ENCODE measurements at regions not wholly inside any gene's neighbourhood (a gene's known extent, or its start where the extent isn't known, plus 50 kb on each side); places are given as distances from the start of the nearest gene placed in this dataset.
"Not testable (repeated sequence)": the region's sequence is repeated elsewhere in the genome, so short reads cannot be mapped to it uniquely, and the experiment has no call there.

DNA sequence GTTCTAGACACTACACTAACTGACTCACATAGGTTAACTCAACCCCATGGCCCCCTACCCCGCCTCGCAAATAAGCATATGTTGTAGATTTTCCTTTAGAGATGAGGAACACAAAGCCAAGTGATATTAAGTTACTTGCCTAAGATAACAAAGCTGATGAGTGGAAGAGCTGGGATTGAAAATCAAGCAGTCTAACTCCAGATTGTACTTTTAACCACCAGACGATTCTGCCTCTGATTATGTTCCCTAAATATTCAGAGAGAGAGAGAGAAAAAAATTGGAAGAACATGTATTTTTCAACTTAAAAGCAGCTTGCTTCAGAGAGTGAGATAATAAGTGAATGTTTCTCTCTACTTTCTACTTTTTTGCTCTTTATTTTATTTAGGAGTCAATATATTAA is 66.9 kb upstream of the THBS1 start:
- CTCF ChIA-PET: interaction anchor here (1.0 kb wide), 1 partner anchor 12 kb away, joined by 3 read pairs; no protein-coding TSS in a partner anchor
- POLR2A ChIA-PET: no interaction called here
- DNase-seq (ENCODE audit: extremely low spot score): no peak
- TF ChIP-seq, protein P1, sequence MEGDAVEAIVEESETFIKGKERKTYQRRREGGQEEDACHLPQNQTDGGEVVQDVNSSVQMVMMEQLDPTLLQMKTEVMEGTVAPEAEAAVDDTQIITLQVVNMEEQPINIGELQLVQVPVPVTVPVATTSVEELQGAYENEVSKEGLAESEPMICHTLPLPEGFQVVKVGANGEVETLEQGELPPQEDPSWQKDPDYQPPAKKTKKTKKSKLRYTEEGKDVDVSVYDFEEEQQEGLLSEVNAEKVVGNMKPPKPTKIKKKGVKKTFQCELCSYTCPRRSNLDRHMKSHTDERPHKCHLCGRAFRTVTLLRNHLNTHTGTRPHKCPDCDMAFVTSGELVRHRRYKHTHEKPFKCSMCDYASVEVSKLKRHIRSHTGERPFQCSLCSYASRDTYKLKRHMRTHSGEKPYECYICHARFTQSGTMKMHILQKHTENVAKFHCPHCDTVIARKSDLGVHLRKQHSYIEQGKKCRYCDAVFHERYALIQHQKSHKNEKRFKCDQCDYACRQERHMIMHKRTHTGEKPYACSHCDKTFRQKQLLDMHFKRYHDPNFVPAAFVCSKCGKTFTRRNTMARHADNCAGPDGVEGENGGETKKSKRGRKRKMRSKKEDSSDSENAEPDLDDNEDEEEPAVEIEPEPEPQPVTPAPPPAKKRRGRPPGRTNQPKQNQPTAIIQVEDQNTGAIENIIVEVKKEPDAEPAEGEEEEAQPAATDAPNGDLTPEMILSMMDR (IDR thresholded peaks at IDR 0.05; ENCODE audit: control extremely low read depth, extremely low read depth, low read depth, missing control alignments): no peak

DNA sequence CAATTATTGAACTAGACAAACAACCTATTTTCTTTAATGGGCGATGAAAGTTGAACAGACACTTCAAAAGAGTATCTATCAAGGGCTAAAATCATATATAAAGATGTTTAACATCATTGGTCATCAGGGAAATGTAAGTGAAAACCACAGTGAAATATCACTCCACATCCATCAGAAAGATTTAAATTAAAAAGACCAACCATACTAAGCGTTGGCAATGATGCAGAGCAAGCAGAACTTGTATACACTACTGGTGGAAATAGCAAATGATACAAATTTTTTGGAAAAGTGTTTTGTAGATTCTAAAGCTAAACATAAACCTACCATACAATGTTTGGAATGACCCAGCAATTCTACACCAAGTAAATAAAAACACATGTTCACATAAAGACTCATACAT is 65.9 kb upstream of the THBS1 start:
- ChIA-PET POLR2A (no interaction called here), CTCF (no interaction called here)
- TF ChIP-seq, protein P1 (IDR thresholded peaks at IDR 0.05; ENCODE audit: control extremely low read depth, extremely low read depth, low read depth, missing control alignments): no peak
- DNase-seq (ENCODE audit: extremely low spot score): no peak

DNA sequence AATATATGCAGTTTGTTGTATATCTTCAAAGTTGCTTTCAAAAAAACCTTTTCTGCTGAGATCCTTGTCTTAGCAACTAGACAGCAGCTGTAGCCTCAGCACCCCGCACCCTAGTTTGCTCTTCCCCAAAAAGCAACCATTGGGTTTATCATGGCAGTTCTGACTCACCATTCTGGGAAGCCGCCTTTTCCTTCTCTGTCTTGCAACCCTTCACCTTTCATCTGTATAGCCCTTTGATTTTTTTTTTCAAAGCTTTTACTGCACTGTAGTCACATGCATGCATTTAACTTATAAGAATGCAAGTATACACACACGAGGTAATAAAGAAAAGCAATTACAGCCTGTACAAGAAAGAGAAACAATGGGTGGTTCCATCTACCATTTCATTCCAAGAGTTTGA is 65.1 kb upstream of the THBS1 start:
- TF ChIP-seq, protein P1 (IDR thresholded peaks at IDR 0.05; ENCODE audit: control extremely low read depth, extremely low read depth, low read depth, missing control alignments): no peak
- DNase-seq (ENCODE audit: extremely low spot score): no peak
- ChIA-PET CTCF (no interaction called here), POLR2A (no interaction called here)

DNA sequence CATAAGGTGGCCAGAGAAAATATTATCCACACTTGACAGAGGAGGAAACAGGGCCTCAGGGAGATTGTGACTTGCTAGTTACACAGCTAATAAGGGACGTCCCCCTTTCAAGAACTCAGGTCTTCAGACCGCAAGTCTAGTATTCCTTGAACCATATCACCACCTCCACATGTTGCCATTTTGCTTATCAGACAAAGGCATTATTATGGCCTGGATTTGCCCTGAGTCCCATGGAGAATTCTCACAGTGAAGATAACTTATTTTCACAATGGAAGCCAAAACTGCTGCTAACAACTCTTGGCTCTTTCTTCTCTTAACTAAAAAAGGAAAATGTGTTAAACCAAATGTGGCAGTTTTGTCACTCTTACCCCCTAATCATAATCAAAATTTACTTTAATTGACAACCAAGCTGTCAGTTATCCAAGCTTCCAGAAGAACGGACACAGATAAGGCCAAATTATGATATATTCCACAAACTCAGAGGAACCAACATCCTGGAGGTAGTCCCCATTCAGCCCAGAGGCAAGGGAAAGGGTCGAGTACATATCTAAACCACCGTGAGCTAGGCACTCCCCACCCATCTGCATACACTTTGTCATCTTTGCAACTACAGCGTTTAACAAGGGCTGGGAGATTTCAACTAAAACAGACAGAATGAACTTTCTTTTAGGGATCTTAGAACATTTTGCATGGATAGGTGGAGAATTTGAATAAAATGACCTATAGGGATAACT is 63.6 kb upstream of the THBS1 start:
- TF ChIP-seq, protein P1 (IDR thresholded peaks at IDR 0.05; ENCODE audit: control extremely low read depth, extremely low read depth, low read depth, missing control alignments): no peak
- CTCF ChIA-PET: no interaction called here
- POLR2A ChIA-PET: no interaction called here
- no peak for DNase-seq (ENCODE audit: extremely low spot score)

DNA sequence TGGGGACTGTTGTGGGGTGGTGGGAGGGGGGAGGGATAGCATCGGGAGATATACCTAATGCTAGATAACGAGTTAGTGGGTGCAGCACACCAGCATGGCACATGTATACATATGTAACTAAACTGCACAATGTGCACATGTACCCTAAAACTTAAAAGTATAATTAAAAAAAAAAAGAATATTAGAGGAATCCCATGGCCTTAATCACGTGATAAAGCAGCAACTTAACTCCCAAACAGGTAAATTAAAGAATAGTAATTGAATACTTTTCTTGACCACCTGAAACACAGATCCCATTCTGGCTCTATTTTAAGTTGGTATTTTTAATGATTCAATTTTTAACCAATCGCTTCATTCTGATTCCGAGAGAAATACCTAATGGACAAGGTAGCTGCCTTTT is 56.9 kb upstream of the THBS1 start:
- POLR2A ChIA-PET; DNase-seq (ENCODE audit: extremely low spot score); CTCF ChIA-PET: not testable (repeated sequence)

DNA sequence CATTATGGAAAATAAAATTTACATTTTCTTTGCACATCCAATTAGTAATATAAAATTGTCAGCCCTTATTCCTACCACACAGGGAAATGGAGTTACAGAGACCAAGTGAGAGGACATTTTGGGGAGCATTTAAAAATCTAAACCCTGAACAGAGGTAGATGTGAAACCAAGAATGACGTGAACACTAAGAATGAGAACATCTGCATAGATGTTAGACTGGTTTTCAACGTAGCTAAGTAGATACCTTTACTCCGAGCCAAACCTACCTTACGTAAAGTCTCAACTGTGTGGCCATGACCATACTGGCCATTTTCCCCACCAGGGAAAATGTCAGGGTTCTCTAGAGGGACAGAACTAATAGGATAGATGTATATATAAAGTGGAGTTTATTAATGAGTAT is 51.4 kb upstream of the THBS1 start:
- ChIA-PET POLR2A (no interaction called here), CTCF (no interaction called here)
- TF ChIP-seq, protein P1 (IDR thresholded peaks at IDR 0.05; ENCODE audit: control extremely low read depth, extremely low read depth, low read depth, missing control alignments): no peak
- DNase-seq (ENCODE audit: extremely low spot score): no peak

DNA sequence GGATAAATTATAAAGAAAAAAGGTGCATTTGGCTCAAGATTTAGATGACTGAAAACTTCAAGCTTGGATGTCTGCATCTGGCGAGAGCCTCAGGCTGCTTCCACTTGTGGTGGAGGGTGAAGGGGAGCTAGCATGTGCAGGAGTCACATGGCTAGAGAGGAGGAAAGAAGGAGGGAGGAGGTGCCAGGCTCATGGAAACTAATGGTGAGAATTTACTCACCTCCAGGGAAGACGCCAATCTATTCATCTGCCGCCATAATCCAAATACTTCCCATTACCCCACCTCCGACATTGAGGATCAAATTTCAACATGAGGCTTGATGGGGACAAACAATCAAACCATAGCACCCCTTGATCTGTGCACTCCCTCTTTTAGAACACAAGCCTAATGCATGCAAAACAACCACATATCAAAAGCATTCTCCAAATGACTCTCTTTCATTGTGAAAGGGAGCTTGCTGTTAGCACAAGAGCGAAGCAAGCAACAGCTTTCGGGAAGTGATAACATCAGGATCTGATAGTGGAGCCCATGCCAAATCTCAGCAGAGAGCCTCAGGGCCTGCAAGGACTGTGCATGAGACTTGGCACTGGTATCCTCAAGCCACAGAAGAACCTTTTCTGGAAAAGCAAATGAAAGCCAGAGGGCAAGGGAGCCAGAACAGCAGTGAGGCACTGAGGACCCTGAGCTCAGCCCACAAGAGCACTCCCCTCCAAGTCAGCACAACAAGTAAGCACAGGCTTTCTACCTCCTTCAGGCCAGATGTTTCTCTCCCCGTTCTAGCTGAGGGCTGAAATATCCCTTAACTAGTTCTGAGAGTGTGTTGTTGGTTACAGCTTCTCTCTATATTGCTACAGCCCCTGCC is 50.2 kb upstream of the THBS1 start:
- DNase-seq (ENCODE audit: extremely low spot score): no peak
- ChIA-PET POLR2A (no interaction called here), CTCF (interaction anchor here (0.8 to 1.9 kb wide), 3 partner anchors 9 to 50 kb away, joined by 3 to 5 read pairs (median 3); partner anchors contain the start of gene THBS1)
- TF ChIP-seq, protein P1 (IDR thresholded peaks at IDR 0.05; ENCODE audit: control extremely low read depth, extremely low read depth, low read depth, missing control alignments): no peak

Data from GM10248 (cell line).